Fibroblast of villous mesenchyme (primary cell): ENCODE measurements at regions not wholly inside any gene's neighbourhood (a gene's known extent, or its start where the extent isn't known, plus 50 kb on each side); places are given as distances from the start of the nearest gene placed in this dataset.

Experiments
- DNase-seq: peaks from one replicate; pipeline ENCODE4 v3.0.0-alpha.2; 2010; ENCODE audit warnings: low read depth
- H3K4me3 ChIP-seq: 2 replicates; pipeline ENCODE4 v1.5.1; 2011; ENCODE audit warnings: low read depth, mild to moderate bottlenecking, low read length
- CTCF ChIP-seq: IDR thresholded peaks from 2 replicates; pipeline ENCODE4 v1.5.1; 2012; ENCODE audit warnings: low read depth, mild to moderate bottlenecking, low read length; ENCODE audit not compliant: insufficient read depth

- DNase-seq = peak; percentile 27
- no peak for TF ChIP-seq CTCF
- no peak overlapping the region for H3K4me3 ChIP-seq
Measured at GRCh38 chr9:118059484-118060278, 355.5 kb downstream of the TLR4 start.

- no peak overlapping the region for H3K4me3 ChIP-seq
- no peak for DNase-seq
- no peak for TF ChIP-seq CTCF
Measured at GRCh38 chr9:118083161-118083560, 379.0 kb downstream of the TLR4 start.

GRCh38 chr9:118088090-118088489, 383.9 kb downstream of the TLR4 start:
- no peak for TF ChIP-seq CTCF
- no peak overlapping the region for H3K4me3 ChIP-seq
- no peak for DNase-seq

- DNase-seq = no peak
- no peak overlapping the region for H3K4me3 ChIP-seq
- no peak for TF ChIP-seq CTCF
Measured at GRCh38 chr9:118091226-118091625, 387.0 kb downstream of the TLR4 start.

GRCh38 chr9:118091711-118092500, 387.7 kb downstream of the TLR4 start:
- DNase-seq = no peak
- H3K4me3 ChIP-seq = no peak overlapping the region
- TF ChIP-seq CTCF = no peak

GRCh38 chr9:118094387-118094786, 390.2 kb downstream of the TLR4 start:
- DNase-seq = no peak
- H3K4me3 ChIP-seq = no peak overlapping the region
- TF ChIP-seq CTCF = no peak
